GM13976 (cell line): ENCODE measurements at regions not wholly inside any gene's neighbourhood (a gene's known extent, or its start where the extent isn't known, plus 50 kb on each side); places are given as distances from the start of the nearest gene placed in this dataset.

Experiments used
- DNase-seq: peaks from one replicate; pipeline ENCODE4 v3.0.0; 2012; ENCODE audit warnings: low spot score
- in situ Hi-C: fragments of 300-500 bp; cut with MboI; formaldehyde crosslinking; loops from one replicate; pipeline ENCODE4 v1.12.0; 2022; ENCODE audit warnings: low sequenced_read_pairs, mixed read lengths, inconsistent platforms; ENCODE audit not compliant: unreplicated experiment
- TF ChIP-seq, protein P1 (sequence below): IDR thresholded peaks from 2 replicates; pipeline ENCODE4 v1.5.1; 2012; ENCODE audit warnings: borderline replicate concordance, mild to moderate bottlenecking; ENCODE audit not compliant: insufficient read depth; ENCODE audit errors: extremely low read depth, missing control alignments, control extremely low read depth

- TF ChIP-seq, protein P1, sequence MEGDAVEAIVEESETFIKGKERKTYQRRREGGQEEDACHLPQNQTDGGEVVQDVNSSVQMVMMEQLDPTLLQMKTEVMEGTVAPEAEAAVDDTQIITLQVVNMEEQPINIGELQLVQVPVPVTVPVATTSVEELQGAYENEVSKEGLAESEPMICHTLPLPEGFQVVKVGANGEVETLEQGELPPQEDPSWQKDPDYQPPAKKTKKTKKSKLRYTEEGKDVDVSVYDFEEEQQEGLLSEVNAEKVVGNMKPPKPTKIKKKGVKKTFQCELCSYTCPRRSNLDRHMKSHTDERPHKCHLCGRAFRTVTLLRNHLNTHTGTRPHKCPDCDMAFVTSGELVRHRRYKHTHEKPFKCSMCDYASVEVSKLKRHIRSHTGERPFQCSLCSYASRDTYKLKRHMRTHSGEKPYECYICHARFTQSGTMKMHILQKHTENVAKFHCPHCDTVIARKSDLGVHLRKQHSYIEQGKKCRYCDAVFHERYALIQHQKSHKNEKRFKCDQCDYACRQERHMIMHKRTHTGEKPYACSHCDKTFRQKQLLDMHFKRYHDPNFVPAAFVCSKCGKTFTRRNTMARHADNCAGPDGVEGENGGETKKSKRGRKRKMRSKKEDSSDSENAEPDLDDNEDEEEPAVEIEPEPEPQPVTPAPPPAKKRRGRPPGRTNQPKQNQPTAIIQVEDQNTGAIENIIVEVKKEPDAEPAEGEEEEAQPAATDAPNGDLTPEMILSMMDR: no peak
- no peak for DNase-seq
- in situ Hi-C loops: no loop called here
Measured at GRCh38 chr3:6262010-6262409, 598.9 kb upstream of the GRM7 start.

DNA sequence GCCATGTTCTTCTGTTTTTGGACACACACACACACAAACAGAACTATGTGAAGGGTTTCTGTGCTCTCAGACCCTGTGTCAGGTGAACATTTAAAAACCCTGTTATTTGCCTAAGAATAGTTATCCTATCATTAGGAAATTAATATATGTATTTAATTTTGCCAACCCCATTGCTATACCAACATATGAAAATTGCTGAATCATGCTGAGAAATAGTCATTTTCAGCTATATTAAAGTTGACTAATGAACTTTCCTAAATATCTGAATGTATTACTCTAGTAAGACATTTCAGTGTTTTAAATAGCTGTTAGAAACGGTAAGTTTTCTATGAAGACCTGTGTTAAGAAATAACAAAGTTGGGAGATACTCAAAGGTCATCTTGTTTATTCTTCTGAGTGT lies 596.9 kb upstream of the GRM7 start:
- DNase-seq: no peak
- TF ChIP-seq, protein P1: no peak
- in situ Hi-C loops: no loop called here

- no peak for DNase-seq
- in situ Hi-C loops: no loop called here
- TF ChIP-seq, protein P1: no peak
Measured at GRCh38 chr3:6264906-6265305, 596.0 kb upstream of the GRM7 start.

GRCh38 chr3:6266135-6266534 lies 594.8 kb upstream of the GRM7 start:
- in situ Hi-C loops: no loop called here
- no peak for DNase-seq

GRCh38 chr3:6273878-6274277 lies 587.0 kb upstream of the GRM7 start:
- in situ Hi-C loops: no loop called here
- TF ChIP-seq, protein P1: no peak
- DNase-seq: no peak

More at GRCh38 chr3:6266135-6266534, 594.8 kb upstream of the GRM7 start:
- TF ChIP-seq, protein P1: no peak

DNA sequence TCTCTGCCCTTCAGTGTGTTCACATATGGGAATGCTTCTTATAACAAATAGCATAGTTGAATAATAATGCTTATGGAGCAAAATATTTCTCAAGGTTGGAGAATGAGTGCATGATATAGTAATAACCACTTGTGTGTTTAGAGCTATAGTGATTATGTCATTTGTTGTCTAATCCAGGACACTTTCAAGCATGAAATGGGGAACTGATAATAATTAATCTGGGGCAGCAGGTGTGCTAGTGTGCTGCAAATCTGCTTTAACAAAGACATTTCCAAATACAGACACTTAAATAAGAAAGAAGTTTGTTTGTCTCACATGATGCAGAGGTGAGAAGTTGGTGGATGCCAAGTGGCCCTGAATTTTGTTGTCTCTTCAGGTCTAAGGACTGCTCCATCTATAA lies 579.3 kb upstream of the GRM7 start:
- in situ Hi-C loops: no loop called here
- no peak for DNase-seq
- TF ChIP-seq, protein P1: no peak

- in situ Hi-C loops: no loop called here
- no peak for DNase-seq
- TF ChIP-seq, protein P1: no peak
Measured at GRCh38 chr3:6282918-6283317, 578.0 kb upstream of the GRM7 start.
